SK-N-SH treated with all-trans-retinoic acid at 6 μM for 48 hours (cell line): ENCODE measurements at regions not wholly inside any gene's neighbourhood (a gene's known extent, or its start where the extent isn't known, plus 50 kb on each side); places are given as distances from the start of the nearest gene placed in this dataset.

Experiments
- BACH2 ChIP-seq: fragments of 250-450 bp; sonication (Bioruptor Pico); IDR thresholded peaks from 2 replicates; pipeline ENCODE4 v1.9.0; 2021; ENCODE audit warnings: mild to moderate bottlenecking, borderline replicate concordance
- ISL1 ChIP-seq: fragments of 250-450 bp; sonication (Bioruptor Pico); IDR thresholded peaks from 2 replicates; pipeline ENCODE4 v2.1.2; 2022; ENCODE audit warnings: mild to moderate bottlenecking, moderate library complexity
- ZFP3 ChIP-seq: fragments of 250-450 bp; sonication (Bioruptor Pico); IDR thresholded peaks from 2 replicates; pipeline ENCODE4 v1.5.0; 2020; ENCODE audit warnings: mild to moderate bottlenecking, moderate library complexity
- ZFP30 ChIP-seq: fragments of 450-650 bp; formaldehyde crosslinking; IDR thresholded peaks from 2 replicates; pipeline ENCODE4 v1.5.0; 2022; ENCODE audit warnings: mild to moderate bottlenecking, moderate library complexity

- no peak for TF ChIP-seq ZFP30 (CRISPR knock-in tag)
- no peak for TF ChIP-seq BACH2
- no peak for TF ChIP-seq ISL1 (CRISPR knock-in tag)
- TF ChIP-seq ZFP3, result no peak
Measured at GRCh38 chr7:155161690-155162089, 91.6 kb downstream of the HTR5A start.
